PFSK-1 (cell line): ENCODE measurements at regions not wholly inside any gene's neighbourhood (a gene's known extent, or its start where the extent isn't known, plus 50 kb on each side); places are given as distances from the start of the nearest gene placed in this dataset.

Experiments
- FOXP2 ChIP-seq: optimal IDR thresholded peaks from 2 replicates; pipeline ENCODE3; 2011; ENCODE audit warnings: borderline replicate concordance, control low read depth, inconsistent platforms; ENCODE audit not compliant: insufficient read depth; ENCODE audit errors: extremely low read length, extremely low read depth
- POLR2AphosphoS5 ChIP-seq: IDR thresholded peaks from 2 replicates; pipeline ENCODE4 v1.6.1; 2012; ENCODE audit warnings: low read depth, mild to moderate bottlenecking, control low read depth, low read length, moderate library complexity
- SIN3A ChIP-seq: IDR thresholded peaks from 2 replicates; pipeline ENCODE4 v1.6.1; 2012; ENCODE audit warnings: mild to moderate bottlenecking, low read length, moderate library complexity, borderline replicate concordance; ENCODE audit not compliant: insufficient read depth

DNA sequence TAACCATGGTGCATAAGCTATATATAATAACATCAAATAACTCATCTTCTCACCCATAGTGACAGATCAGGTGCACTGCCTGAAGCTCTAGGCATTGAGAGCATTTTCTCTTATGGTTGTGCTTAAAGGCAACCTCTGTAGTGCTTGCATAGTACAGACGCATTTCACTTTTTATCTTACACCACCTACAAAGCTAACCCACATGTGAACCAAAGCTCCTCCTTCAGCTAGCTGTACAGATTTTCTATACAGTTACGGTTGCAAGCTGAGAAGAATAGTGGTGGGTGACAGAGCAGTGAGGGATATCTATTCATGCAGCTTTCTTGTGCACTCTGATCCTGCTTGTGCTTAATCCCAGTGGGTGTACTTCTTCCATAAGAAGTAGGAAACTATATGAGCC, 1525.2 kb downstream of the STIM2 start:
- TF ChIP-seq POLR2AphosphoS5: no peak
- no peak for TF ChIP-seq FOXP2
- no peak for TF ChIP-seq SIN3A
